ENCODE measurements at regions not wholly inside any gene's neighbourhood (a gene's known extent, or its start where the extent isn't known, plus 50 kb on each side); places are given as distances from the start of the nearest gene placed in this dataset.

- intact Hi-C loops (cut with micrococcal nuclease; ENCODE audit: unreplicated experiment) = no loop called here
- Histone ChIP-seq H3K27me3 (ENCODE audit: insufficient read depth, low read depth) (no peaks in the 10 kb centered on the region), H3K79me2 (ENCODE audit: low read depth) (no peaks in the 10 kb centered on the region), H3F3A (ENCODE audit: insufficient read depth, low read depth) (no peaks in the 10 kb centered on the region), H3K36me3 (ENCODE audit: low read depth) (no peaks in the 10 kb centered on the region), H3K4me1 (replicated peaks; ENCODE audit: insufficient read depth) (no peaks in the 10 kb centered on the region), H3K9me2 (ENCODE audit: insufficient read depth) (no peaks in the 10 kb centered on the region), H2AFZ (no peak overlapping the region; the same call in 1 of the 2 replicates), H3K27ac (no peak overlapping the region), H3K4me3 (no peak overlapping the region), H3K9me3 (ENCODE audit: insufficient read depth, low read depth) (no peaks in the 10 kb centered on the region), H4K20me1 (ENCODE audit: insufficient read depth) (no peaks in the 10 kb centered on the region), H3K4me2 (no peak overlapping the region)
- no peak for TF ChIP-seq EZH2 (IDR thresholded peaks at IDR 0.05; ENCODE audit: low read depth)
- peak; percentile 36; the same call in 1 of the 2 replicates for TF ChIP-seq CTCF (conservative IDR thresholded peaks at IDR 0.05)
- DNase-seq = no peak
- ChIA-PET POLR2A (ENCODE audit: unreplicated experiment) (no interaction called here), CTCF (interaction anchor here (0.5 kb wide), 1 partner anchor 74 kb away, joined by 3 read pairs; no protein-coding TSS in a partner anchor)
- BruUV-seq (replicated peaks) = no TSS peak
Measured at GRCh38 chr6:53410508-53411258, 61.9 kb upstream of the ELOVL5 start.

- TF ChIP-seq CTCF (conservative IDR thresholded peaks at IDR 0.05) (no peak), EZH2 (IDR thresholded peaks at IDR 0.05; ENCODE audit: low read depth) (no peak)
- no peak overlapping the region for H3K4me3 ChIP-seq
- H3K27ac ChIP-seq = no peak overlapping the region
- no peak overlapping the region for H2AFZ ChIP-seq
- no TSS peak for BruUV-seq (replicated peaks)
- H3K4me1 ChIP-seq (replicated peaks; ENCODE audit: insufficient read depth) = no peaks in the 10 kb centered on the region
- no peaks in the 10 kb centered on the region for H3K9me2 ChIP-seq (ENCODE audit: insufficient read depth)
- H3K36me3 ChIP-seq (ENCODE audit: low read depth) = no peaks in the 10 kb centered on the region
- no peak overlapping the region for H3K4me2 ChIP-seq
- ChIA-PET POLR2A (ENCODE audit: unreplicated experiment) (no interaction called here), CTCF (no interaction called here)
- no peaks in the 10 kb centered on the region for H3K9me3 ChIP-seq (ENCODE audit: insufficient read depth, low read depth)
- no peaks in the 10 kb centered on the region for H3K79me2 ChIP-seq (ENCODE audit: low read depth)
- no peak for DNase-seq
- H3K27me3 ChIP-seq (ENCODE audit: insufficient read depth, low read depth) = no peaks in the 10 kb centered on the region
- H3F3A ChIP-seq (ENCODE audit: insufficient read depth, low read depth) = no peaks in the 10 kb centered on the region
- intact Hi-C loops (cut with micrococcal nuclease; ENCODE audit: unreplicated experiment) = no loop called here
- H4K20me1 ChIP-seq (ENCODE audit: insufficient read depth) = no peaks in the 10 kb centered on the region
Measured at GRCh38 chr6:53408826-53409225, 60.1 kb upstream of the ELOVL5 start.

GRCh38 chr6:53399027-53399344 is 50.2 kb upstream of the ELOVL5 start:
- CTCF ChIA-PET = interaction anchor here (0.7 kb wide), 1 partner anchor 305 kb away, joined by 3 read pairs; no protein-coding TSS in a partner anchor
- POLR2A ChIA-PET (ENCODE audit: unreplicated experiment) = interaction anchor here (0.5 kb wide), 1 partner anchor 133 kb away, joined by 5 read pairs; no protein-coding TSS in a partner anchor
- H3K27ac ChIP-seq = no peak overlapping the region
- no TSS peak for BruUV-seq (replicated peaks)
- no peak for DNase-seq
- H3F3A ChIP-seq (ENCODE audit: insufficient read depth, low read depth) = no peaks in the 10 kb centered on the region
- no peaks in the 10 kb centered on the region for H3K79me2 ChIP-seq (ENCODE audit: low read depth)
- no peak overlapping the region for H2AFZ ChIP-seq
- no peaks in the 10 kb centered on the region for H3K9me2 ChIP-seq (ENCODE audit: insufficient read depth)
- intact Hi-C loops (cut with micrococcal nuclease; ENCODE audit: unreplicated experiment) = no loop called here
- H3K4me1 ChIP-seq (replicated peaks; ENCODE audit: insufficient read depth) = no peaks in the 10 kb centered on the region
- H3K9me3 ChIP-seq (ENCODE audit: insufficient read depth, low read depth) = no peaks in the 10 kb centered on the region
- H3K27me3 ChIP-seq (ENCODE audit: insufficient read depth, low read depth) = no peaks in the 10 kb centered on the region
- no peak for TF ChIP-seq EZH2 (IDR thresholded peaks at IDR 0.05; ENCODE audit: low read depth)
- H3K4me2 ChIP-seq = no peak overlapping the region
- no peaks in the 10 kb centered on the region for H3K36me3 ChIP-seq (ENCODE audit: low read depth)
- no peak overlapping the region for H3K4me3 ChIP-seq
- no peaks in the 10 kb centered on the region for H4K20me1 ChIP-seq (ENCODE audit: insufficient read depth)

All from PC-9 (cell line).